ENCODE measurements at regions not wholly inside any gene's neighbourhood (a gene's known extent, or its start where the extent isn't known, plus 50 kb on each side); places are given as distances from the start of the nearest gene placed in this dataset.

DNA sequence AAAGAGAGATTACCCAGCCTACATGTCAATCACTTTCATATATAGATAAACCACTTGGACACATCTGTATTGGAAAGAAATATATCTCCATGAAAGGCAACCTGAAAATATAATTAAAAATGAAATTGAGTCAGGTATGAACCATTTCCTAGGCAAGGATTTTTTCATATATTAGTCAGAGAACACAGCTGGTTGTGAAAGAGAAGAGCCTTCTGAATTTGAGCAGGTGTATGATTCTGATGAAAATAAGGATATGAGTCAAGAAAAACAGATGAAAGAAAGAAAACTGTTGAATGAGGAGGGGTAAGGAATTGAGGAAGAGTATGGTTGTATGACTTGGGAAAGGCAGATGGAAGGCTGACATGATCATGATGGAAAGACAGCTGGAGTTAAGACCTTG lies 441.1 kb downstream of the HAO1 start:
- no peak for DNase-seq
- in situ Hi-C loops (cut with MboI; ENCODE audit: low pct_unique_long_range_greater_than_20kb, low sequenced_read_pairs), result no loop called here

DNA sequence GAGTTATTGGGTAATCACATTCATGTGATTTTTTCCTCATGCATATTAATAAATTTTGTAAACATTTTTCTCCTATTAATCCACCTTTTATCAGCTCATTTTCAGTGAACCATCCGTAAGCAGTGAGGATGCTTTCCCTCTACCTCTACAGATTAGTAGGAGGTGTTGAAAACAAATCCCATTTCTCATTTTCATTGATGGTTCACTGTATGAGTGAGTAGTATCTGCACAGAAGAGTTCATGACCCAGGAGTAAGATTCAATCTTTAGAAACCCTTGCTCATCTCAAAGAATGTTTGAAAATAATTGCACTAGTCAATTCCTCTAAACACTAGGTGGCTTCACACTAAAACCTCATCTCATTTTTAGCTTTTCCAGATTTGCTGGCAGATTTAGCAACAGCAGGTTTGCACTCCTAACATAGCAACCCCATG lies 440.0 kb downstream of the HAO1 start:
- in situ Hi-C loops (cut with MboI; ENCODE audit: low pct_unique_long_range_greater_than_20kb, low sequenced_read_pairs), result no loop called here
- no peak for DNase-seq

DNA sequence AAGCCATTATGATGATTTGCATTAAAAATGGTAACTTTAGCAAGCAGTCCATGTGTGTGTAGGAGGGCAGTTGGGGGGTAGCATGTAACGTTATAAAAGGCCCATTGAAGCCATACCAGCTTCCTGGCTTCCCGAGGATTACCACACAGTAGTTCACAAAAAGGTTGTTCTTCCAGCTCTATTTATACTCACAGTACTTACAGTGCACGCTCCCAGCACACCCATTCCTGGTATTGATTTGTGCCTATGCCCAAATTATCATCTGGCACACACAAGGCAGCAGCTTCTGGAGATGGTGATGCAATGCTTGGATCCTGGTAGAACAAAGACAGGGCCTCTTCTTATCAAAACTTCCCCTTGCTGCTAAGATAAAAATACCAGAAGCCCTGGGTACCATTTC lies 436.8 kb downstream of the HAO1 start:
- in situ Hi-C loops (cut with MboI; ENCODE audit: low pct_unique_long_range_greater_than_20kb, low sequenced_read_pairs), result no loop called here
- DNase-seq, result no peak

DNA sequence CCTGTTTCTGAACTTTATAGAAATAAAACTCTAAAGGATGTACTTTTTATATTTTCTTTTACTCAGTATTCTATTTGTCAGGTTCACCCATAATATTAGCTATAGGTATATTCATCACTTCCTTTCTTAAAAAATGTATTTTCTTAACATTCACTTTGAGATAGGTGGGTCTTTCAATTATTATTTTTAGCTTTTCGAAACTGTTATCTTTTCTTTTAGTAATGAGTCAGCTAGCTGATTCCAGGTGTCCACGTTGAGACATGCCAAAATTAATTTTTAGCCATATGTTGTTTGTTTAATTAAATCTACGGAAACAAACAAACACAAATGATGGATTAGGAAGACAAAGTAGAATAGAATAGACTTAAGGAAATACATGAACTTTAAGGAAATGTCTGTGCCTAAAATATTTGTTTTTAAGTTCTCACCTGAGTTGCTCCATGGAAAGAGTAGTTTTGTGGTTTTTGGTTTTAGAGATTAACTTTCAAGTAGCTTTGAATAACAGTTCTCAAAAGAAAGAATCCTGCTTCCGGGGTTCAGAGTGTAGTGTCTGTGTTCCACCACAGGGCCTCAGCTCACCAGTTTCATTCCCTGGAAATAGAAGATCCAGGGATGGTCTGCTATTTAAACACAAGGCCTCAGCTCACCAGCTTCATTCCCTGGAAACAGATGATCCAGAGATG lies 435.0 kb downstream of the HAO1 start:
- in situ Hi-C loops (cut with MboI; ENCODE audit: low pct_unique_long_range_greater_than_20kb, low sequenced_read_pairs), result no loop called here
- no peak for DNase-seq

DNA sequence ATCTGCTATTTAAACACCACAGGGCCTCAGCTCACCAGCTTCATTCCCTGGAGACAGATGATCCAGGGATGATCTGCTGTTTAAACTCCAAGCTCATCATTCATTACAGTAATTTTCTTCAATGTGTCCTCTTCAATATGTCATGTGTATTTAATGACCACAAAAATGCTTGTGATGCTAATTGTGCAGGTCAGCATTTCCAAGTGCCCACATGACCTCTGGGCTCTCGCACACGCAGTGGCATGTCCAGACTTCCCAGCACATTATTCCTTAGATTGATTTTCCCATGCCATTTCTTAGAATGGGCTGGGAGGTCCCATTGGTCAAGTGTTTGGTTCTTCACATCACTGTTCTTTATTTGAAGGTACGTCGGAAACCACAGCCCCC lies 434.4 kb downstream of the HAO1 start:
- in situ Hi-C loops (cut with MboI; ENCODE audit: low pct_unique_long_range_greater_than_20kb, low sequenced_read_pairs), result no loop called here
- DNase-seq, result no peak

DNA sequence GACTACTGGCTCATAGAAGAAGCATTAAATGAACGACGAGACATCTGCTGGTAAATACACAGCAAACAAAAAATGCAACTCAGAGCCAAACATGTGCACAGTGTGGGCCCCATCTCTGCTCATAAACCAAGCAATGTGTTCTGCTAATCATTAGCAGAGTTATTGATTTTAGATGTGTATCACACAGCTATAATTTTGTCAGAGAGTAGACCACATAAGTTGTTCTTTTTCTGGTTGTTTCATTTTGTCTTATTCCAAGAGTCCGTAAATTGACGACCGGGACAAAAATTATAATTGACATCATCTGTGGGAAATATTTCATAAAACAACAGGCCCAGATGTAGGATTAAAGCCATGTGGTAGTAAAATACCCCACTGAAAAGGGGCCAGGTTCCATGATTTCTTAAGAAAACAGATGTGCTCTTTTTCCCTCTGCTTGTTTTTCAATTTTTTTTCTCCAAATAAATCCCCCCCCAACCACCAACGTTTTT lies 423.6 kb downstream of the HAO1 start:
- DNase-seq, result no peak
- in situ Hi-C loops (cut with MboI; ENCODE audit: low pct_unique_long_range_greater_than_20kb, low sequenced_read_pairs), result no loop called here

DNA sequence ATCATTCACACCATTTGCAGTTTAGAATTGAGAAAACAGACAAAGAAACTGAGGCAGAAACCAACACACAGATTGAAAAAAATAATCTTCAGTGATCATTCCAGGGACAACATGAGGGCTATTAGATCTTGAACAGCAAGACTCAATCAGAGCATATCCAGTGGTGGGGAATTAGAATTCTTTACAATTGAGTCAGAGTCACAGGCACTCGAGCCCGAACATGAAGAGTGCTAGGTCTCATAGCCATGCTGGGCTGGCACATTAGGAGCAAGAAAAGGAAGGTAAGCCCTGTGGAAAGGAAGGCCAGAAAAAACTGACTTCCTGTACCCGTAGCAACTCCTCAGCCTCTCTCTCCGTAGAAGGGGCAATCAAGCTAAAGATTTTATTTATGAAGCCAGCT lies 419.9 kb downstream of the HAO1 start:
- in situ Hi-C loops (cut with MboI; ENCODE audit: low pct_unique_long_range_greater_than_20kb, low sequenced_read_pairs), result no loop called here
- no peak for DNase-seq

DNA sequence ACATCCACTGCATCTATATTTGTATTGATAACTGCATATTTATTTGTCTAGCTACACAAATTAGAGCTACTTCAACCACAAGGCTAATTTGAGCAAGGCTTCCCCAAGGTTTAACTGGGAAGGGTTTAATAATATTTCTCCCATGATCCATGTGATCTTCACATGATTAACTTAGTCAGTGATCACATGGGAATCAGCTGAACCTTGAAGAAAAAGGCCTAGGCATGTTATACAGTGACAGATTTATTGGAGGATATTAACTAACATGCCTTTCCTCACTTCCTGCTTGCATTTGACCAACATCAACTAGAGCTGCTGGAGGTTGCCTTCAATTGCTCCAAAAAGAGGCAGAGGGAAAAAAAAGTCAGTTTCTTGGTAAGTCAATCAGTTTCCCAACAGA lies 417.0 kb downstream of the HAO1 start:
- in situ Hi-C loops (cut with MboI; ENCODE audit: low pct_unique_long_range_greater_than_20kb, low sequenced_read_pairs), result no loop called here
- no peak for DNase-seq

DNA sequence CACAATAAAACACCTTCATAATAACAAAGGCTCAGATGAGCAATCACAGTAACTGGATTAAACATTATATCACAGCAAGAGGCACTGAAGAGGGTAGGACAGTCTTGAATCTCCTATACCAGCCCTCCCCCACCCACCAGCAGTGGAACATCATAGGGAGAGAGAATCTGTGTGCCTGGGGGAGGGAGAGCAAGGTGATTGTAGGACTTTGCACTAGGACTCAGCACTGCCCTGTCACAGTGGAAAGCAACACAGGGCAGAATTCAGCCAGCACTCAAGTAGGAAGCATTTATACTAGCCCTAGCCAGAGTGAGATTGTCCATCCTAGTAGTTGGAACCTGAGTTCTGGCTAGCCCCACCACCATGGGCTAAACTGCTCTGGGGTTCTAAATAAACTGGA lies 400.2 kb downstream of the HAO1 start:
- in situ Hi-C loops (cut with MboI; ENCODE audit: low pct_unique_long_range_greater_than_20kb, low sequenced_read_pairs), result no loop called here
- no peak for DNase-seq

DNA sequence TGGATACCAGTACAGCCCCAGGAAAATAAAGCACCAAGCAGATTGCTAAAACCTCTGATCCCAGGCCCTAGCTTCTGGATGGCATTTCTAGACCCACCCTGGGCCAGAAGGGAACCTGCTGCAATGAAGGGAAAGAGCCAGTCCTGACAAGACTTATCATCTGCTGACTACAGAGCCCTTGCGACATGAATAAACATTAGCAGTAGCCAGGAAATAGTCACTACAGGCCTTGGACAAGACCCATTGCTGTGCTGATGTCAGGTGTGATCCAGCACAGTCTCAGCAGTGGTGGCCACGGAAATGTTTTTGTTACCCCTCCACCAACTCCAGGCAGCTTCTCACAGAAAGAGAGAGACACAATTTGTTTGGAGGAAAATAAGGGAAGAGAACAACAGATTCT lies 399.3 kb downstream of the HAO1 start:
- no peak for DNase-seq
- in situ Hi-C loops (cut with MboI; ENCODE audit: low pct_unique_long_range_greater_than_20kb, low sequenced_read_pairs), result no loop called here

DNA sequence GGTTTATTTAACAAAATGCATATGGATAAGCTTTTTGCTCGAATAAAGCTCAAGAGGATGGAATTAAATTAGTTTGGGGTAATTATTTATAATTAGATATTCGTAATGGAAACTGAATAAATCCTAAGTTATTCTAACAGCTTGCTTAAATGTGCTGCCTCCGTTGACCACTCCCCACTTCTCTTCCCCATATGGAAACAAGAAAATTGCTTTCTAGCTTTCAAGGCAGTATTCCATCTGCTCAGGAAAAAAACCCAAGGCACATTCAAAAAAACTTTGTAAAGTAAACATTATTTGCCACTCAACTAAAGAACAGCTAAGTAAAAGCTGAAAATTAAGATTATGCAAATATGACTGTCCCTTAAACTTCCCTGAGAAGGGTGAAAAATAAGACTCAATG lies 369.2 kb downstream of the HAO1 start:
- DNase-seq, result no peak
- in situ Hi-C loops (cut with MboI; ENCODE audit: low pct_unique_long_range_greater_than_20kb, low sequenced_read_pairs), result no loop called here

DNA sequence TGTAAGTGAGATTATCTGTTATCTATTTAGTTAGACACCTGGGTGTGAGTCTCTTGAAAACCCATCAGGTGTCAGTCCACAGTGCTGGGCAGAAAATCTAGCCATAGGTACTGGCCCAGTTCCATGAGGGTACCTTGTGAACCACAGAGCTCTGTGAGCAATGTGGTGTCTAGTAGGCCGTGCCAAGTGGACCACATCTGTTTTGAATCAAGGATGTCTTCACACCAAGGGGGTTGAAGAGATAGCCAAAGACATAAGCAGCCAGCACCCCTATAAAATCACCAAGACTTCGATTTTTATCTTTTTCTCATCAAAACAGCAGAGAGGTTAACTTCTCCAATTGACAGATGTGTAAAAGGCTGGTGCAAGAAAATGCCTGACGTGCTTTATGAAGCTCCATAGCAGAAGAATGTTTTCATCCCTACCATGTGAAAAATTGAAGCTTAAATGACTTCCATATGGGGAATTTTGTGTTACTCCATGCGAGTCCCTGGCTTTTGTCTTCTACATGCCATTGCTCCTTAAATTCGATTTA lies 368.7 kb downstream of the HAO1 start:
- no peak for DNase-seq
- in situ Hi-C loops (cut with MboI; ENCODE audit: low pct_unique_long_range_greater_than_20kb, low sequenced_read_pairs), result no loop called here

DNA sequence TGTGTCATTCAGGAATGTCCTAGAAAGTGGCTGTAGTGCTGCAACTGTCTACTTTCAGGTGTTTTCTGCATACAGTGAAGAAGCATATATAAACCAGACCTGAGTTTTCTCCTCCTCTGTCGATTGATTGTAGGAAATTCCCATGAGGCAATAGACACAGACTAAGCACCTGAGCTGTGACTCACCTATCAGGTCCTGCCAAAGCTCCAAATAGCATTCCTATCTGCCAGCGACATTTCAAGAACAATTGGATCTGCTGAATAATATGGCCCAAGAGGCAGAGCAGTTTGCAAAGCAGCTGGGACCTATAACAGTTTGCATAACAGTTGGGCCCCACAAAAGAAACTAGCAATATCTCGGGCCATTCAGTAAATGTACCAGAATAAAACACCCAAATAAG lies 360.4 kb downstream of the HAO1 start:
- in situ Hi-C loops (cut with MboI; ENCODE audit: low pct_unique_long_range_greater_than_20kb, low sequenced_read_pairs), result no loop called here

DNA sequence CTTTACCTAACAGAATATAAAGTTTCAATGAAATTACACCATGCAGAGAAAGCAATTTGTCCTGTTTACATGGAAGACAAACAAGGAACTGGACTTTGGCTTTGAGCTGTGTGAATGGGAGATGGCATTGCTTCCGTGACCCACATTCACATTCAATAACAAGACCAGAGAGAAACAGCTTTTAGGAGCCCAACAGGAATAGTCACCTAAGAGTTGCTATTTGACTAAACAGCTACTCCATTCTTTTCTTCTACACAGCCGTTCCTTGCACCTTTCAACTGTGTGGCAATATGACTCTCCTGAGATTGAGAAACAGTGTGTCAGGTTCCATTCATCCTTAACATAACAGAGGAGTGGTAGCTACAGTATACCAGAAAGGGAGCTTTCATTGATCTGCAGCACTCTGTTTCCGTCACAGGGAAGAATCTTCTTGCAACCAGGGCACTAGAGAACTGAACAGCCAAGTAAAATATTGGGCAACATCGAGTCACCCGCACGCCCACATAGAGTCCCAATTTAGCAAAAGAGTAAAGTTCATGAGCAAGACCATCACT lies 355.1 kb downstream of the HAO1 start:
- DNase-seq, result no peak
- in situ Hi-C loops (cut with MboI; ENCODE audit: low pct_unique_long_range_greater_than_20kb, low sequenced_read_pairs), result no loop called here

More for the DNA sequence above, 360.4 kb downstream of the HAO1 start:
- DNase-seq, result no peak

DNA sequence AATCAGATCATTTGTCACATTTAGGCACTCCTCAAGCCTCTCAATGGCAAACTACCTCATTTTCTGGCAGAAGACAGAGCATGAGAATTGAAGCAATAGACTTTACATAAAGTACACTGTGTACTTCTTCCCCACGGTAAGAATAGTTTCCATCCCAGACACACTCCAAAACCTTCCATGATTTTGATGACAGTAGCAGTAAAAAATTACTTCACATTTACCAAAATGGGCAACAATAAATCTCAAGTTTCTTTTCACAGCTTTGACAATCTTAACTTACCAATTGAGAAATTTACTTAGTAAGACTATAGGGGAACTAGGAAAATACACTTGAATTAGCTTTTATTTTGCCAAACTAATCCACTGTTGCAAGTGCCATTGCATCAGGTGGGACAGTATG lies 353.8 kb downstream of the HAO1 start:
- in situ Hi-C loops (cut with MboI; ENCODE audit: low pct_unique_long_range_greater_than_20kb, low sequenced_read_pairs), result no loop called here
- DNase-seq, result no peak

DNA sequence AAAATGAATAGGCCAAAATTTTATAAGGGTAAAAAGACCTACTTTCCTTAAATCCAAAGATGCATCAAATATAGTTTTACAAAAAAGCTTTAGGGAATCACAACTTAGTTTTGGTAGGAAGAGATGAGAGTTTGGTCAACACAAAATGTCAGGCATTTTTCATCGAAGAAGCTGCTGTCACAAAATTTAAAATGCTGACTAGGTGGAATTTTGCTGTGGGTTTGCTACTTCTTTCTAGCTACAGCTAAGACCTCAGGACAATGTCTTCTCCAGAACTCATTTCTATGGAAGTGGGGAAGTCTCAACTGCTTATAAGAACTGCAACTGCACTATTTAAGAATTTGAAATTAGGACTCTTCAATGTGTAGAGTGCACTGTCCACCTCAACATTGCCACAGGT lies 351.1 kb downstream of the HAO1 start:
- no peak for DNase-seq
- in situ Hi-C loops (cut with MboI; ENCODE audit: low pct_unique_long_range_greater_than_20kb, low sequenced_read_pairs), result no loop called here

DNA sequence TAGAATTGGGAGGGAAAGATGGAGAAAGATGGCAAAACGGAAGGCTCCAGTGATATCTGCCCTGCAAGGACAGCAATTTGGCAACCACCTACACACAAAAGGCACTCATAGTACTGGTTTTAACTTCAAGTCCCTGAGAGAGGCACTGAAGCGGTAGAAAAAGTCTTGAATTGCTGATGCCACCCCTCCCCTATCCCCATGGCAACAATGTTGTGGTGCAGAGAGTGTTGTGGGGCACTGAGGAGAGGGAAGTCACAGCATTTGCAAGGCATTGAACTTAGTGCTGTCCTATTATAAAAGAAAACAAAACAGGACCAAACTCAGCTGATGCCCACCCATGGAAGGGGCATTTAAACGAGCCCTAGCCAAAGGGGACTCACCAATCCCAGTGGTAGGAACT lies 343.7 kb downstream of the HAO1 start:
- DNase-seq, result no peak
- in situ Hi-C loops (cut with MboI; ENCODE audit: low pct_unique_long_range_greater_than_20kb, low sequenced_read_pairs), result no loop called here

DNA sequence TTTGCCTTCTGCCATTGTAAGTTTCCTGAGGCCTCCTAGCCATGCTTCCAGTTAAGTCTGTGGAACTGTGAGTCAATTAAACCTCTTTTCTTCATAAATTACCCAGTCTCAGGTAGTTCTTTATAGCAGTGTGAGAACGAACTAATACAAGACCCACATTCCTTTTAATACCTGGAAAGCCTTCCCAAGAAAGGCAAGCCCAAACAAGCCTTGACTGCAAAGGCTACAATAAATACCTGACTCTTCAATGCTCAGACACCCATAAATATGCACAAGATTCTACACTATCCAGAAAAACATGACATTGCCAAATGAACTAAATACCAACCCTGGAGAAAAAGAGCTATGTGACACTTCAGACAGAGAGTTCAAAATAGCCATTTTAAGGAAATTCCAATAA lies 338.8 kb downstream of the HAO1 start:
- DNase-seq, result no peak
- in situ Hi-C loops (cut with MboI; ENCODE audit: low pct_unique_long_range_greater_than_20kb, low sequenced_read_pairs), result no loop called here

DNA sequence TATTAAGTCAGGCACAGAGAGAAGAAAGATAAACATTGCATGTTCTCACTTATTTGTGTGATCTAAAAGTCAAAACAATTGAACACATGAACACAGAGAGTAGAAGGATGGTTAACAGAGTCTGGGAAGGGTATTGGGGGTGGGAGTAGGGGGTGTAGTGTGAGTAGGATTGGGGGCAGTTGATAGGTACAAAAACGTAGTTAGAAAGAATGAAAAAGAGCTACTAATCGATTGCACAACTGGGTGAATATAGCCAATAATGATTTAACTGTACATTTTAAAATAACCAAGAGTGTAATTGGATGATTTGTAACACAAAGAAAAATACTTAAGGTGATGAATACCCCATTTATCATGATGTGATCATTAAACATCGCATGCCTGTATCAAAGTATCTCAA lies 333.3 kb downstream of the HAO1 start:
- no peak for DNase-seq
- in situ Hi-C loops (cut with MboI; ENCODE audit: low pct_unique_long_range_greater_than_20kb, low sequenced_read_pairs), result no loop called here

DNA sequence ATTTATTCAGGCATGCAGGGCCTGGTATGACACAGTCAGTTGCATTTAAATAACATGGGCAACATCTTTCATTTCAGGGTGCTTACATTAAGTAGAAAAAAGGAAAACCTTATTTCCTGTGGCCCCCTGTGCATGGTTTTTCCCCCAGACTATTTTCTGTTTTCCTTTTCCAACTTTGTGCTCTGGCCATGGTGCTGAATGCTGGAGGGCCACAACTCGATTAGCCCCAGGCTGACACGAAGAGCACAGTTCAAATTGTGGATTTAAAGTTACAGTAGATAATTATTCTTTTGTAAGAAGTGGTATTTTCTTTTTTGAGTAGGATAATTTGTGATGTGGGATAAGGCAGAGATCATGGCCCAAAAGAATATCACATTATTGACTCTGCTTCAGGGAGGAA lies 332.0 kb downstream of the HAO1 start:
- DNase-seq, result no peak
- in situ Hi-C loops (cut with MboI; ENCODE audit: low pct_unique_long_range_greater_than_20kb, low sequenced_read_pairs), result no loop called here

DNA sequence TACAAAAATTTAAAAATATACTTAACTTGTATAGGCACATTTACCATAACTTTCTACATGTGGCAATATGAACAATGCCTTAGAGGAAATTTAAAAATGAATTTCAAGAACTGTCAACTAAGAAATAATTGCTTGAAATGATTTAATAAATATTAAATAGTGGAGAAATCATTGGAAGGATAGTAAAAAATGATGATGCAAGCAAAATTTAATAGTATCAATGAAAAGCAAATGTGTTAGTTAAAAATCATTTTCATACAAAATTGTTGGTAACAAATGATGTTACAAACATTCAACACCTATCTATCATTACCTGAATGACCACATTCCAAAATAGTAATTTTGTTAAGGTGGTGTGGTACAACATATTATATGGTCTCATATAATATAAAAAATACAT lies 331.0 kb downstream of the HAO1 start:
- no peak for DNase-seq
- in situ Hi-C loops (cut with MboI; ENCODE audit: low pct_unique_long_range_greater_than_20kb, low sequenced_read_pairs), result no loop called here
